Stimulated activated CD4-positive, alpha-beta T cell treated with anti-CD3 and anti-CD28 coated beads, Interleukin-1b, Interleukin-23, amount 100 ng/mL, for 48 hours (primary cell): ENCODE measurements at regions not wholly inside any gene's neighbourhood (a gene's known extent, or its start where the extent isn't known, plus 50 kb on each side); places are given as distances from the start of the nearest gene placed in this dataset.

Experiments used
- DNase-seq: peaks from one replicate; pipeline ENCODE4 v3.0.0-alpha.2; 2020

GRCh38 chrX:139112432-139112831, 400.9 kb upstream of the FGF13 start:
- no peak for DNase-seq

GRCh38 chrX:139106069-139106468, 394.6 kb upstream of the FGF13 start:
- no peak for DNase-seq

- DNase-seq, result no peak
Measured at GRCh38 chrX:139094671-139095592, 383.4 kb upstream of the FGF13 start.

GRCh38 chrX:139093201-139093600, 381.7 kb upstream of the FGF13 start:
- DNase-seq, result no peak

- no peak for DNase-seq
Measured at GRCh38 chrX:139091878-139092277, 380.4 kb upstream of the FGF13 start.

- DNase-seq, result no peak
Measured at GRCh38 chrX:139091066-139091465, 379.5 kb upstream of the FGF13 start.

GRCh38 chrX:139086246-139086645, 374.7 kb upstream of the FGF13 start:
- no peak for DNase-seq

GRCh38 chrX:139085404-139085803, 373.9 kb upstream of the FGF13 start:
- DNase-seq, result no peak

GRCh38 chrX:139083191-139083590, 371.7 kb upstream of the FGF13 start:
- no peak for DNase-seq

GRCh38 chrX:139081965-139082364, 370.4 kb upstream of the FGF13 start:
- DNase-seq, result no peak

GRCh38 chrX:139079789-139080188, 368.3 kb upstream of the FGF13 start:
- no peak for DNase-seq

GRCh38 chrX:139078761-139079280, 367.3 kb upstream of the FGF13 start:
- DNase-seq, result no peak

GRCh38 chrX:139078342-139078741, 366.8 kb upstream of the FGF13 start:
- no peak for DNase-seq

- no peak for DNase-seq
Measured at GRCh38 chrX:139077281-139078250, 366.0 kb upstream of the FGF13 start.

GRCh38 chrX:139063364-139063763, 351.8 kb upstream of the FGF13 start:
- DNase-seq, result no peak

GRCh38 chrX:139058831-139059495, 347.4 kb upstream of the FGF13 start:
- no peak for DNase-seq

- DNase-seq, result no peak
Measured at GRCh38 chrX:139052461-139052860, 340.9 kb upstream of the FGF13 start.

- no peak for DNase-seq
Measured at GRCh38 chrX:139049465-139049864, 337.9 kb upstream of the FGF13 start.

GRCh38 chrX:139044680-139045079, 333.2 kb upstream of the FGF13 start:
- no peak for DNase-seq

GRCh38 chrX:139039041-139039440, 327.5 kb upstream of the FGF13 start:
- DNase-seq, result no peak

GRCh38 chrX:139026811-139027210, 315.3 kb upstream of the FGF13 start:
- no peak for DNase-seq

GRCh38 chrX:139026406-139026805, 314.9 kb upstream of the FGF13 start:
- DNase-seq, result no peak

GRCh38 chrX:139025816-139026215, 314.3 kb upstream of the FGF13 start:
- DNase-seq, result no peak
